ENCODE measurements at regions not wholly inside any gene's neighbourhood (a gene's known extent, or its start where the extent isn't known, plus 50 kb on each side); places are given as distances from the start of the nearest gene placed in this dataset.

DNA sequence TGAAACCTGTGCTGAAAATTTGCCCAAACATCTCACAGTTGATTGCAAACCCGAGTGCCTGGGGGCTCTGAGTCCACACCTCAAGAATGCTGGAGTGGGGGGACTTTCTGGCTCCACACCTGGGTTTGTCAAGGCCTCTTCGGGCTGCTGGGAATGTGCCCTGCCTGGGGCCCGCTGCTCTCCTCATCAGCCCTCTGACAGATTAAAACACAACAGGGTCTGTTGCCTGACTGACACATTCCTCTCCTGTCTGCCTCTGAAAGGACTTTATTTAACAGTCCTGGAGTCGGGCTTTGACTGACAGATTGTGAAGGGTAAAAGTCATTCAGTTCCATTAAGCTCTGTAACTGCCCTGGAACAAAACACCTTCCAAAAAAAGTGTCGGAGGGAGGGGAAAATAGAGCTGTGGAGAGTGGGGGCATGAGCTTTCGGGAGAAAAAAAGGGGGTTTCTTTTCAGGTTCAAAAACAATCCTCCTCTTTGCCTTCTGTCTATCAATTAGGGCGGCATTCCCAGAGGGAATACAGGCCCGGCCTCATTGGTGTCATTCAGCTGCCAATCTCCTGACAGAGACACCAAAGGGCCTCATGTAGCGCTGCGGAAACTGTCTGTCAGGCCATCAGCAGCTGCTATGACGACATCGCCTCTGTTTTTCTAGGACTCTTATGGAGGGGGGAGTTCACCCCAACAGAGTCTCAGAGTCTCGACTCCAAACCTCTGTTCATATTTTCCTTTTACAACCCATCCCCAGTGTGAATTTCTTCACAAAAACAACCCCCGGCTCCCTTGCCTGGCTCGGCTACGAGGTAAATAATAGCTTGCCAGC lies 398.8 kb upstream of the NFE2L3 start:
- no peak for DNase-seq (ENCODE audit: extremely low read depth, insufficient read length)
- Histone ChIP-seq H3K4me3 (replicated peaks; ENCODE audit: low read depth, low read length) (no peak overlapping the region), H3K27me3 (replicated peaks; ENCODE audit: control insufficient read depth, insufficient read depth, low read length) (no peaks in the 10 kb centered on the region; the same call in 1 of the 2 replicates), H3K36me3 (ENCODE audit: control insufficient read depth, insufficient read depth, low read length) (no peaks in the 10 kb centered on the region)
- TF ChIP-seq, protein P1, sequence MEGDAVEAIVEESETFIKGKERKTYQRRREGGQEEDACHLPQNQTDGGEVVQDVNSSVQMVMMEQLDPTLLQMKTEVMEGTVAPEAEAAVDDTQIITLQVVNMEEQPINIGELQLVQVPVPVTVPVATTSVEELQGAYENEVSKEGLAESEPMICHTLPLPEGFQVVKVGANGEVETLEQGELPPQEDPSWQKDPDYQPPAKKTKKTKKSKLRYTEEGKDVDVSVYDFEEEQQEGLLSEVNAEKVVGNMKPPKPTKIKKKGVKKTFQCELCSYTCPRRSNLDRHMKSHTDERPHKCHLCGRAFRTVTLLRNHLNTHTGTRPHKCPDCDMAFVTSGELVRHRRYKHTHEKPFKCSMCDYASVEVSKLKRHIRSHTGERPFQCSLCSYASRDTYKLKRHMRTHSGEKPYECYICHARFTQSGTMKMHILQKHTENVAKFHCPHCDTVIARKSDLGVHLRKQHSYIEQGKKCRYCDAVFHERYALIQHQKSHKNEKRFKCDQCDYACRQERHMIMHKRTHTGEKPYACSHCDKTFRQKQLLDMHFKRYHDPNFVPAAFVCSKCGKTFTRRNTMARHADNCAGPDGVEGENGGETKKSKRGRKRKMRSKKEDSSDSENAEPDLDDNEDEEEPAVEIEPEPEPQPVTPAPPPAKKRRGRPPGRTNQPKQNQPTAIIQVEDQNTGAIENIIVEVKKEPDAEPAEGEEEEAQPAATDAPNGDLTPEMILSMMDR (IDR thresholded peaks at IDR 0.05; ENCODE audit: insufficient read depth, low read length, poor library complexity, severe bottlenecking) = no peak

DNA sequence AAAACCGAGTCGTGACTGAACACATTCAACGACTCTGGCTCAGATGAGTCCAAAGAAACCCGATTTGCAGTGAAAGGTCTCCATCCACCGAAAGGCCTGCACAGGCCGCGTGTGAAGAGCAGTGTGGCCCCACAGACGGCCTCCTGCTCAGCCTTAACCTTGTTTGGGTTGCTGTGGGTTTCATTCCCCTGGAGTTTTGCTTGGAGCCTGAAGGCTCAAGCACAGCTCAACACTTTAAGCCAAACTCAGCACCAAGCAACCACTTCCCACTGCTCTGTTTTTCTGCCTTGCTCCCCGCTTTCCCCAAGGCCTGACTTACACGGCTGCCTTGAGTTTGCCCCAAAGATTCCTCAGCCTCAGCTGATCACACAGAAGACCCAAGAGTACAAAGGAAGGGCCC lies 398.2 kb upstream of the NFE2L3 start:
- H3K27me3 ChIP-seq (replicated peaks; ENCODE audit: control insufficient read depth, insufficient read depth, low read length) = no peaks in the 10 kb centered on the region; the same call in 1 of the 2 replicates
- TF ChIP-seq, protein P1 (IDR thresholded peaks at IDR 0.05; ENCODE audit: insufficient read depth, low read length, poor library complexity, severe bottlenecking) = no peak
- no peak for DNase-seq (ENCODE audit: extremely low read depth, insufficient read length)
- H3K36me3 ChIP-seq (ENCODE audit: control insufficient read depth, insufficient read depth, low read length) = no peaks in the 10 kb centered on the region
- H3K4me3 ChIP-seq (replicated peaks; ENCODE audit: low read depth, low read length) = no peak overlapping the region

DNA sequence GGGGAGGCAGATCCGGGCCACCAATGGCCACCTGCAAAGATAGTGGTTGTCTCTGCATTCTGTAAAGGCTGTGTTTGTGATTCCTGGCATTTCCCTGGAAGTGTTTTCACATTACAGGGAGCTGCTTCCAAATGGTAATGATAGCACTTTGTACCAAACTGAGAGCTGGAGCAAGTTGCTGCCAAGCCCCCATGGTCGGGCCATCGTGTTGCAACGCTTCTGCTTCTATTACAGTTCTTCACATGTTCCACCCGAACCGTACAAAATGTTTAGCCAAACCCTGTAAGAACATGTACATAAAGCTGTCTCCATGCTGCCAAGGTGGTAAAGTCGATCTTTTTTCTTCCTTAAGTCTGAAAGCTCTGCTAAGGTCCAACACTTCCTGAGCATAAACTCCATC lies 397.7 kb upstream of the NFE2L3 start:
- no peak for DNase-seq (ENCODE audit: extremely low read depth, insufficient read length)
- Histone ChIP-seq H3K4me3 (replicated peaks; ENCODE audit: low read depth, low read length) (no peak overlapping the region), H3K36me3 (ENCODE audit: control insufficient read depth, insufficient read depth, low read length) (no peaks in the 10 kb centered on the region), H3K27me3 (replicated peaks; ENCODE audit: control insufficient read depth, insufficient read depth, low read length) (no peaks in the 10 kb centered on the region; the same call in 1 of the 2 replicates)
- TF ChIP-seq, protein P1 (IDR thresholded peaks at IDR 0.05; ENCODE audit: insufficient read depth, low read length, poor library complexity, severe bottlenecking) = no peak

DNA sequence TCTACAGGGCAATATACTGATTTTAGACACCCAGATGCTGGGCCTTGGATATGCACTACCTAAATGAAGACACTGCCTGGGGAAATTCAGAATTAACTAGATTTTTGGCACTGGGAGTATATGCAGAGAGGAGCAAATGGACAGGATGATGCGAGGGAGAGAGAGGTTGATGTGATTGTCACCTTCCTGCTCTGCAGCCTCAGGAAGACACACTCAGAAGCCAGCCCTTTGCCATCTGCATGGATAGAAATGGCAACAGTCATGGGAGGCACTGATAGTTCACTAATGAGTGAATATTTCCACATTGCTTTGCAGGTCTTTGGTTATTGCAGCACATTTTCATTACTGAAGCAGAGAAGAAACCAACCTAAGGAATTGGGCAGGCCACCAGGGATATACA lies 397.2 kb upstream of the NFE2L3 start:
- TF ChIP-seq, protein P1 (IDR thresholded peaks at IDR 0.05; ENCODE audit: insufficient read depth, low read length, poor library complexity, severe bottlenecking) = no peak
- DNase-seq (ENCODE audit: extremely low read depth, insufficient read length) = no peak

DNA sequence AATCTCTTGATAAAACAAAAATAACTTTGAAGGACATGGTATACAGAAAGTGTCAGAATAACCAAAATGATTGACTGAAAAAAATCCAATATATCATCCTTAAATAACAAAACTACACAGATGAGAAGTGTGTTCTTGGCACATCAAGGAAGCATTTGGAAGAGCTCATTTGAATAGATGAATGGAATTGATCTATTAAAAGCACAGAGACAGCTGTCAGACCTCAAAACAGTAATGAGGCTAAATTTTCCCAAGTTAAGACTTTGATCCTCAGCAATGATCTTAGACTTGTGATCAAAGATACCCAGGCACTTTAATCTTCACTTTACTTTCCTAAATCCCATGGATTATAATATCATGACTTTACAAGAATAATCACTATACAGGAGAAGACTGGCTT lies 395.4 kb upstream of the NFE2L3 start:
- DNase-seq (ENCODE audit: extremely low read depth, insufficient read length) = no peak
- TF ChIP-seq, protein P1 (IDR thresholded peaks at IDR 0.05; ENCODE audit: insufficient read depth, low read length, poor library complexity, severe bottlenecking) = no peak
- Histone ChIP-seq H3K36me3 (ENCODE audit: control insufficient read depth, insufficient read depth, low read length) (no peaks in the 10 kb centered on the region), H3K27me3 (replicated peaks; ENCODE audit: control insufficient read depth, insufficient read depth, low read length) (no peaks in the 10 kb centered on the region; the same call in 1 of the 2 replicates), H3K4me3 (replicated peaks; ENCODE audit: low read depth, low read length) (no peak overlapping the region)

More for the DNA sequence above, 397.2 kb upstream of the NFE2L3 start:
- Histone ChIP-seq H3K36me3 (ENCODE audit: control insufficient read depth, insufficient read depth, low read length) (no peaks in the 10 kb centered on the region), H3K4me3 (replicated peaks; ENCODE audit: low read depth, low read length) (no peak overlapping the region), H3K27me3 (replicated peaks; ENCODE audit: control insufficient read depth, insufficient read depth, low read length) (no peaks in the 10 kb centered on the region; the same call in 1 of the 2 replicates)

Data from GM06990 (cell line).